Endothelial cell (in vitro differentiated cells): ENCODE measurements at regions not wholly inside any gene's neighbourhood (a gene's known extent, or its start where the extent isn't known, plus 50 kb on each side); places are given as distances from the start of the nearest gene placed in this dataset.

Source experiments
- DNase-seq: peaks from one replicate; pipeline ENCODE4 v3.0.0; 2021; ENCODE audit warnings: low spot score
- H3K27ac Mint-ChIP-seq: one replicate; pipeline ENCODE4 v1.8.0; 2021; ENCODE audit warnings: mixed read lengths, inconsistent platforms; ENCODE audit not compliant: unreplicated experiment
- H3K27me3 Mint-ChIP-seq: one replicate; pipeline ENCODE4 v1.8.0; 2021; ENCODE audit warnings: mild to moderate bottlenecking, moderate library complexity, mixed read lengths, inconsistent platforms; ENCODE audit not compliant: unreplicated experiment
- H3K36me3 Mint-ChIP-seq: one replicate; pipeline ENCODE4 v1.8.0; 2021; ENCODE audit warnings: mild to moderate bottlenecking, low read depth, mixed read lengths, inconsistent platforms; ENCODE audit not compliant: unreplicated experiment
- H3K4me1 Mint-ChIP-seq: one replicate; pipeline ENCODE4 v1.8.0; 2021; ENCODE audit warnings: mild to moderate bottlenecking, mixed read lengths, inconsistent platforms; ENCODE audit not compliant: unreplicated experiment
- H3K4me3 Mint-ChIP-seq: one replicate; pipeline ENCODE4 v1.8.0; 2021; ENCODE audit warnings: mild to moderate bottlenecking, mixed read lengths, inconsistent platforms; ENCODE audit not compliant: unreplicated experiment
- H3K9me3 Mint-ChIP-seq: one replicate; pipeline ENCODE4 v1.8.0; 2021; ENCODE audit warnings: mixed read lengths, inconsistent platforms; ENCODE audit not compliant: unreplicated experiment
- CTCF ChIP-seq: fragments of 200-600 bp; sonication (generic); IDR thresholded peaks from one replicate; pipeline ENCODE4 v1.5.0; 2021; ENCODE audit warnings: antibody characterized with exemption; ENCODE audit not compliant: unreplicated experiment

DNA sequence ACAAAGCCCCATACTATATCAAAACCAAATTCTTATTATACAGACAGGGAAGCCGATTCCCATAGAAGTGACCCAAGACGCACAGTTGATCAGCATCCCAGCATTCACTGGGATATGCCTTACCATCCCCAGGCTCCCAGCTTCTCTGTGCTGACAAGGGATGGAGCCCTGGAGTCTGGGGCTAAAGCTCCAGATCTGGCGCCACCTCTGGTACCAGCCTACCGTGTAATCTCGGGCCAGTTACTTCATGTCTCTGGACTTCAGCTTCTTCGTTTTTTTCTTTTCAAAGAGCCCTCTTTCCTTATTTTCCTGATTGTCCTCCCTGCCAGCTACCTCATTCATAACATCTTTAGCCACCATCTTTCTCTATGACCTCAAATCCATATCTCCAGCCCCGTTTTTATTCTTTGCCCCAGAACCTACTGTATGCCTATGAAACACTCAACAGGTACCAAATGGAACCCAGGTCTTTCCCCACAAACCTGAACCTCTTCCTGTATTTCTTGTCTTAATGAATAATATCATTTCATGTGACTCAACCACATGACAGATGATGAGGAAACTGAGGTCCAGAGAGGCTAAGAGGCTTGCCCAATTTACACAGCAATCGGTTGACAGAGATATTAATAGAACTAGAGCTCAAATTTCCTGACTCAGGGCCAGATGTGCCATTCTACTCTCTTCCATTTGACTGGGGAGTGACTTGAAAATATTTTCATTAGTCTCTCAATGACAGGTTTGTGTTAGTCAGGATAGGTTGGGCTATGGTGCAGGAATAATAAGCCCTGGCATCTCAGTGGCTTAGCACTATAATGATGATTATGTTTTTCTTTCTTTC is 85.4 kb upstream of the TLE3 start:
- peaks cover 10% of the 10 kb centered on the region for H3K27me3 Mint-ChIP-seq
- no peak for TF ChIP-seq CTCF
- no peak for DNase-seq
- no peaks in the 10 kb centered on the region for H3K9me3 Mint-ChIP-seq
- no peak overlapping the region for H3K4me3 Mint-ChIP-seq
- H3K27ac Mint-ChIP-seq = no peak overlapping the region
- no peaks in the 10 kb centered on the region for H3K36me3 Mint-ChIP-seq
- H3K4me1 Mint-ChIP-seq = peaks cover 24% of the 10 kb centered on the region

DNA sequence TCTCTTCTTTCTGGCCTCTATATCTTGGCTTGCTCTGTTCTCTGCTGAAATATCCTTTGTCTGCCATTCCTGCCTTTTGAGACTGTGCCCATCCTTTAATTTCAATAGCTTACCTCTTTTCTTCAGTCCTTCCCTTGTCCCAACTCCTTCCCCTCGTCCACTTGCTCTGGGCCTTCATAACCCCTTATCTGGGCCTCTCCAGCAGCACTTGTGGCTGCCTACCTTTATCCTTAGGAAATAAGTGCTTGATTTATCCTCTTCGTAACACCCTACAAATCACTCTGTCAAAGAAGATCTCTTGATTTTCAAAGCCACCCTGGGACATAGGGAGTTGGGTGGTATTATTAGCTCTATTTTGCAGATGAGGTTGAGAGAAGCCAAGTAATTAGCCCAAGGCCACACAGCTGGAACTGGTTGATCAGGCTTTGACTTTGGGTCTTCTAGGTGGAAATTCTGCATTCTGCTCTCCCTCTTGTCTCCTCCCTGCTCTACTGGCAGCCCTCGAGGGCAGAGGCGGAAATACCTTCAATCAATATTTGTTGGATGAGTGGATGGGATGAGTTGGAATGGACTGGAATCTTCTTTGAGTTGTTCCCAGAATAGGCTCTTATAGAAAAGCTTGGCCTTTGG is 84.0 kb upstream of the TLE3 start:
- Mint-ChIP-seq H3K36me3 (no peaks in the 10 kb centered on the region), H3K27me3 (peaks cover 10% of the 10 kb centered on the region), H3K27ac (no peak overlapping the region), H3K9me3 (no peaks in the 10 kb centered on the region), H3K4me3 (no peak overlapping the region), H3K4me1 (peaks cover 21% of the 10 kb centered on the region)
- DNase-seq = no peak
- no peak for TF ChIP-seq CTCF

- peaks cover 9% of the 10 kb centered on the region for H3K4me1 Mint-ChIP-seq
- TF ChIP-seq CTCF = no peak
- no peaks in the 10 kb centered on the region for H3K36me3 Mint-ChIP-seq
- no peak for DNase-seq
- H3K27me3 Mint-ChIP-seq = peaks cover 4% of the 10 kb centered on the region
- no peak overlapping the region for H3K4me3 Mint-ChIP-seq
- H3K9me3 Mint-ChIP-seq = no peaks in the 10 kb centered on the region
- H3K27ac Mint-ChIP-seq = no peak overlapping the region
Measured at GRCh38 chr15:70180186-70180875, 82.6 kb upstream of the TLE3 start.

DNA sequence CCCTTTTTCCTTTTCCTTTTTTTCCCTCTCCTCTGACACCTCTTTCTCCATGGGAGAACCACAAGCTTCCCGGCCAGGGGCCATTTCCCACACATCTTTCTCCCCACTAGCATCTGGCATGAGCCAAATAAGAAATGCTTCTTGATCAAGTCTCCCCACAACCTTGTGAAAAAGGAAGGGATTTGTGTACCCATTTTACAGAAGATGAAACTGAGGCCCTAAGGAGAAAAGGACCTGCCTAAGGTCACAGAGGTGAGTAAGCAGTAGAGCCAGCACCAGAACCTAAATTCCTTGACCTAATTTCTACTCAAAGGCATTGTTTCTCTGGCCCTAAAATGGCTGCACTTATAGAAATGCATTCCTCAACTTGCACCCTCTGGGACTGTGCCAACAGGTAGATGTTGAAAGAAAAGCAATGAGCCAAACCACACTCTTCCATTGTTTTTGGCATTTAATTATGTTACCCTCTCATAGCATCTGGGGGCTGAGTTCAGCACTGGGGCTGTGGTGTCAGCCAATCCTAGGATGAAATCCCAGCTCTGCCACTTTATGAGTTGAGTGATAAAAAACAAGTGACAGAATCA is 81.7 kb upstream of the TLE3 start:
- H3K4me3 Mint-ChIP-seq = no peak overlapping the region
- peaks cover 4% of the 10 kb centered on the region for H3K27me3 Mint-ChIP-seq
- no peak for TF ChIP-seq CTCF
- no peaks in the 10 kb centered on the region for H3K36me3 Mint-ChIP-seq
- no peaks in the 10 kb centered on the region for H3K4me1 Mint-ChIP-seq
- H3K27ac Mint-ChIP-seq = no peak overlapping the region
- H3K9me3 Mint-ChIP-seq = no peaks in the 10 kb centered on the region
- no peak for DNase-seq
